ENCODE measurements at regions not wholly inside any gene's neighbourhood (a gene's known extent, or its start where the extent isn't known, plus 50 kb on each side); places are given as distances from the start of the nearest gene placed in this dataset.

DNA sequence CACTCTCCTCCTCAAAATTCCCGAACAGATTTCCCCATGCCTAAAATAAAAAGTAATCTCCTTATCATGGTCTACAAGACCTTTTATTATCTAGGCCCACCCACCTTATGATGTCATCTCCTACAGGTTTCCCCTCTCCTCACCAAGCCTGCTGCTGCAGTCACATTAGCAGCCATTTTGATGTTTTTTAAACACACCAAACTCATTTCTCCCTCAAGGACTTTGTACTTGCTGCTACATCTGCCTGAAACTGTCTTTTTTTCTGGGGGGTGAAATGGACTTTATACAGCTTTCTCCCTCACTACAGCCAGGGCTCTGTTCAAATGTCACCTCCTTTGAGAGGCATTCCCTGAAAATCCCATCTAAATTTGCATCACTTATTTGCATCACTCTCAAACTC, 90.2 kb upstream of the TAB3 start:
- H3K27me3 ChIP-seq (ENCODE audit: control insufficient read depth, insufficient read depth, low read length): no peaks in the 10 kb centered on the region

DNA sequence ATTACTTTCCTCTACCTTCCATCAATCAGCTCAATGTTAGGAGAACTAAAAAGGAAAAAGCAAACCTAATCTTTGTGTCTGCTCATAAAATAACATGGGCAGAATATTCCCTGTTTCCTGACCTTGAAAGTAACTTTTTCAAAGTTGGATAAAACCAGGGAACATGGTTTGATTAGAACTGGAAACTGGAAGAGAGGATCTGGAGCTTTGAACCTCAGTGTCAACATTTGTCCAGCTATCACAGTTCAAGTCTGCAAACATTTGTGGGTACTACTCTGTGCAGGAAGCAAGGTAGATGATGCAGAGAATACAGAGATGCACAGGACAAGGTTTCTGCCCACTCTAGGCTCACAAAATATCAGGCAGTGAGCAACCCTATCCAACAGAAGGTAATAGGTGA, 86.4 kb upstream of the TAB3 start:
- H3K4me3 ChIP-seq (ENCODE audit: low read length): no peak overlapping the region
- no peak overlapping the region for H3K9ac ChIP-seq (ENCODE audit: low read depth, low read length)
- H3K9me3 ChIP-seq (replicated peaks; ENCODE audit: low read length): no peaks in the 10 kb centered on the region
- H3K4me2 ChIP-seq (ENCODE audit: low read length): no peak overlapping the region
- H3K27me3 ChIP-seq (ENCODE audit: control insufficient read depth, insufficient read depth, low read length): no peaks in the 10 kb centered on the region
- no peaks in the 10 kb centered on the region for H3K36me3 ChIP-seq (ENCODE audit: insufficient read depth, low read length)
- no peaks in the 10 kb centered on the region for H3K4me1 ChIP-seq (ENCODE audit: control insufficient read depth, insufficient read depth, low read length)

More for the DNA sequence above, 90.2 kb upstream of the TAB3 start:
- Histone ChIP-seq H3K4me3 (ENCODE audit: low read length) (no peak overlapping the region), H3K36me3 (ENCODE audit: insufficient read depth, low read length) (no peaks in the 10 kb centered on the region), H3K4me1 (ENCODE audit: control insufficient read depth, insufficient read depth, low read length) (no peaks in the 10 kb centered on the region), H3K9ac (ENCODE audit: low read depth, low read length) (no peak overlapping the region), H3K4me2 (ENCODE audit: low read length) (no peak overlapping the region), H3K9me3 (replicated peaks; ENCODE audit: low read length) (no peaks in the 10 kb centered on the region)

DNA sequence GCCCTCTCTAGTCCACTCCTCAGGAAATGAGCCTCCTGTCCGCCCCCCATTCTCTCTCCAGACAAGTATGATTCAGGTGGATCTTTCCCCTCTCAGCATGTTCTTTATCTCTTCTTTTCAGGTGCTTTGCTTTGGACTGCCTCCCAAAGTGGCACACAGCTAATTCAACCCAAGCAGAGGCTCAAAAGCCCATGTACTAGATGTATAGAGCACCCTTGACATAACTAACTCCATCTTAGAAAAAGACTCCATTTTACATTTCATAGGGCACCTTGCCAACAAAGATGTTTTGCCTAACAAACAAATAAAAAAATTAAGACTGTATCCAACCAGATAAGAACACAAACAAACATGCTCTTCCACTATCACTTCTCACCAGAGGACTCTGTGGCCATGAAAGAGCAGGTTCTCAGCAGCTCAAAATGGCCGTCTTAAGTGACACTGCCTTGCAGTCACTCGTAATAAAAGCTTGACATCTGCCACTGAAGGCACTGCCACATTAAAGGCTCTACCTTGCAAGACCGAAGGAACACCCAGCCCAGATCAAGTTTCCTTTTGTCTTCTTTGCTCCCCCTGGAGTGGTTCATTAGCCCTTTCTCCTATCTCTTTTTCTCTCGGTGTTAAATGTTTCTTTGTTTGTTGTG, 84.9 kb upstream of the TAB3 start:
- H3K9ac ChIP-seq (ENCODE audit: low read depth, low read length): no peak overlapping the region
- H3K4me1 ChIP-seq (ENCODE audit: control insufficient read depth, insufficient read depth, low read length): no peaks in the 10 kb centered on the region
- no peaks in the 10 kb centered on the region for H3K36me3 ChIP-seq (ENCODE audit: insufficient read depth, low read length)
- H3K9me3 ChIP-seq (replicated peaks; ENCODE audit: low read length): no peaks in the 10 kb centered on the region
- H3K4me2 ChIP-seq (ENCODE audit: low read length): no peak overlapping the region
- H3K27me3 ChIP-seq (ENCODE audit: control insufficient read depth, insufficient read depth, low read length): no peaks in the 10 kb centered on the region
- no peak overlapping the region for H3K4me3 ChIP-seq (ENCODE audit: low read length)

GRCh38 chrX:30971774-30972603, 82.9 kb upstream of the TAB3 start:
- Histone ChIP-seq H3K9ac (ENCODE audit: low read depth, low read length) (peak overlapping the region; percentile 62), H3K4me2 (ENCODE audit: low read length) (peak overlapping the region; percentile 83), H3K4me3 (ENCODE audit: low read length) (peak overlapping the region; percentile 63), H3K9me3 (replicated peaks; ENCODE audit: low read length) (no peaks in the 10 kb centered on the region), H3K27me3 (ENCODE audit: control insufficient read depth, insufficient read depth, low read length) (no peaks in the 10 kb centered on the region), H3K36me3 (ENCODE audit: insufficient read depth, low read length) (no peaks in the 10 kb centered on the region), H3K4me1 (ENCODE audit: control insufficient read depth, insufficient read depth, low read length) (no peaks in the 10 kb centered on the region)

GRCh38 chrX:30967516-30967915, 78.5 kb upstream of the TAB3 start:
- H3K9me3 ChIP-seq (replicated peaks; ENCODE audit: low read length): no peaks in the 10 kb centered on the region
- no peaks in the 10 kb centered on the region for H3K4me1 ChIP-seq (ENCODE audit: control insufficient read depth, insufficient read depth, low read length)
- H3K9ac ChIP-seq (ENCODE audit: low read depth, low read length): no peak overlapping the region
- H3K4me3 ChIP-seq (ENCODE audit: low read length): no peak overlapping the region
- H3K4me2 ChIP-seq (ENCODE audit: low read length): no peak overlapping the region
- H3K27me3 ChIP-seq (ENCODE audit: control insufficient read depth, insufficient read depth, low read length): no peaks in the 10 kb centered on the region
- no peaks in the 10 kb centered on the region for H3K36me3 ChIP-seq (ENCODE audit: insufficient read depth, low read length)

DNA sequence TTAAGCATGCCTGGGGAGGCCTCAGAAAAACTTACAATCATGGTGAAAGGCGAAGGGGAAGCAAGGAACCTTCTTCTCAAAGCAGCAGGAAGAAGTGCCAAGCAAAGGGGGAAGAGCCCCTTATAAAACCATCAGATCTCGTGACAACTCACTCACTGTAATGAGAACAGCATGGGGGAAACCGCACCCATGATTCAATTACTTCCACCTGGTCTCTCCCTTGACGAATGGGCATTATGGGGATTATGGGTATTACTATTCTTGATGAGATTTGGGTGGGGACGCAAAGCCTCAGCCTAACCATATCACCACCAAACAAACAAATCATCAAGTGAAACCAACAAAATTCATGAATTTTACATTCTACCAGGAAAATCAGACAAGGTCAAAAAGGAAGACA, 76.7 kb upstream of the TAB3 start:
- Histone ChIP-seq H3K4me1 (ENCODE audit: control insufficient read depth, insufficient read depth, low read length) (no peaks in the 10 kb centered on the region), H3K36me3 (ENCODE audit: insufficient read depth, low read length) (no peaks in the 10 kb centered on the region), H3K9me3 (replicated peaks; ENCODE audit: low read length) (no peaks in the 10 kb centered on the region), H3K4me2 (ENCODE audit: low read length) (no peak overlapping the region), H3K9ac (ENCODE audit: low read depth, low read length) (no peak overlapping the region), H3K4me3 (ENCODE audit: low read length) (no peak overlapping the region), H3K27me3 (ENCODE audit: control insufficient read depth, insufficient read depth, low read length) (no peaks in the 10 kb centered on the region)

GRCh38 chrX:30961387-30962174, 72.5 kb upstream of the TAB3 start:
- Histone ChIP-seq H3K9me3 (replicated peaks; ENCODE audit: low read length) (no peaks in the 10 kb centered on the region), H3K36me3 (ENCODE audit: insufficient read depth, low read length) (no peaks in the 10 kb centered on the region), H3K4me1 (ENCODE audit: control insufficient read depth, insufficient read depth, low read length) (no peaks in the 10 kb centered on the region), H3K4me3 (ENCODE audit: low read length) (no peak overlapping the region), H3K4me2 (ENCODE audit: low read length) (no peak overlapping the region), H3K27me3 (ENCODE audit: control insufficient read depth, insufficient read depth, low read length) (no peaks in the 10 kb centered on the region), H3K9ac (ENCODE audit: low read depth, low read length) (no peak overlapping the region)

- Histone ChIP-seq H3K9ac (ENCODE audit: low read depth, low read length) (no peak overlapping the region), H3K36me3 (ENCODE audit: insufficient read depth, low read length) (no peaks in the 10 kb centered on the region), H3K4me2 (ENCODE audit: low read length) (no peak overlapping the region), H3K4me1 (ENCODE audit: control insufficient read depth, insufficient read depth, low read length) (no peaks in the 10 kb centered on the region), H3K27me3 (ENCODE audit: control insufficient read depth, insufficient read depth, low read length) (no peaks in the 10 kb centered on the region), H3K4me3 (ENCODE audit: low read length) (no peak overlapping the region), H3K9me3 (replicated peaks; ENCODE audit: low read length) (no peaks in the 10 kb centered on the region)
Observed at GRCh38 chrX:30957753-30958152, 68.7 kb upstream of the TAB3 start.

DNA sequence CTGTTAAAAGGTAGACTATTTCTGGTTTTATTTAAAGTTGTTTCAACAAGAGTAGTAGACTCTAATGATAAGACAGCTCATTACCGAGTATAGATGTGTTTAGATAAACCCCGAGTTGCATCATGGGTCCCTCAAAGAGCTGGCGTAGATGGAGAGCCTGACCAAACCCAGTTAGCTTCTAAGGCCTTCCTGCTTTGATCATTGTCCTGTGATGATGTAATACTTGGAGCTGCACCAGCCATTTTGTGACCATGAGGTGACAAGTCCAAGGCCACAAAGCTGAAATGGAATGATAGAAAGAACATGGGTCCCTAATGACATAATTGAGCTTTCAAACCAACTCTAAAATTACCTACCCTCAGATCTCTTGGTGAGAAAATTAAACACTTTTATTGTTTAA, 66.6 kb upstream of the TAB3 start:
- Histone ChIP-seq H3K27me3 (ENCODE audit: control insufficient read depth, insufficient read depth, low read length) (no peaks in the 10 kb centered on the region), H3K36me3 (ENCODE audit: insufficient read depth, low read length) (no peaks in the 10 kb centered on the region), H3K4me2 (ENCODE audit: low read length) (no peak overlapping the region), H3K9me3 (replicated peaks; ENCODE audit: low read length) (no peaks in the 10 kb centered on the region), H3K4me3 (ENCODE audit: low read length) (no peak overlapping the region), H3K4me1 (ENCODE audit: control insufficient read depth, insufficient read depth, low read length) (no peaks in the 10 kb centered on the region), H3K9ac (ENCODE audit: low read depth, low read length) (no peak overlapping the region)

DNA sequence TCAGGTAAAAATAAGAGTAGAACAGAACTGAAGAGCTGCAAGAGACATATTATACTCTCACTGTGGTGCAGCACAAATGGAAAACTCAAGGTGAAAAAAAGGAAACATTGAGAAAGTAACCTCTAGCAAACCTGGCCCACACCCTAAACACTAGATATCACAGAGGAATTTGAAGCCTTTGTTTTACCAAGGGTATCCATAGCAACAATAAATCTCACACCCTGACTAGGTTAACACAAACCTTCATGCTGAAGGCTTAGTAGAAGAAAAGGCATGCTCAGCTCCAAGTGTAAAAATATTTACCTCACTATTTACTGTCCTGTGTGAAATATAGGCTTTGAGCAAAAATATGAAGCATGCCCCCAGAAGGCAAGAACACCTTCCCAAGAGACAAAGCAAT, 61.9 kb upstream of the TAB3 start:
- no peaks in the 10 kb centered on the region for H3K27me3 ChIP-seq (ENCODE audit: control insufficient read depth, insufficient read depth, low read length)
- H3K4me2 ChIP-seq (ENCODE audit: low read length): no peak overlapping the region
- no peak overlapping the region for H3K9ac ChIP-seq (ENCODE audit: low read depth, low read length)
- H3K36me3 ChIP-seq (ENCODE audit: insufficient read depth, low read length): no peaks in the 10 kb centered on the region
- H3K9me3 ChIP-seq (replicated peaks; ENCODE audit: low read length): no peaks in the 10 kb centered on the region
- H3K4me3 ChIP-seq (ENCODE audit: low read length): no peak overlapping the region
- H3K4me1 ChIP-seq (ENCODE audit: control insufficient read depth, insufficient read depth, low read length): no peaks in the 10 kb centered on the region

DNA sequence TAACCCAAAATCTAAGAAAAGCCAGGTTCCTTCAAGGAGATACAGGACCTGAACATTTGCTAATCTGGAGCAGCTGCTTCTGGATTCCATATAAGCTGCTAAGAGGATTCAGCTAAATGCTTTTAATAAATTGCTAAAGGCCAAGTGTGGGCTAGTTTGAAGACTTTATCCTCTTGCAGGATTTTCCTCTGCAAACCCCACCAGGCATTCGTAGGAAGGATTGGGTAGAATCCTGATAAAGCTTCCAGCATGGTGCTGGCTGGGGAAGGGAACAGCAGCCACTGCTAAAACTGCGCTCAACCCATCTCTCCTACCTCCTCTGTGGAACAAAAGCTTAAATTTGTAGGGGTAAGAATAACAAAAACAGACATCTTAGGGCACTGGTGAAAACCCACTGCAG, 61.3 kb upstream of the TAB3 start:
- no peaks in the 10 kb centered on the region for H3K4me1 ChIP-seq (ENCODE audit: control insufficient read depth, insufficient read depth, low read length)
- H3K27me3 ChIP-seq (ENCODE audit: control insufficient read depth, insufficient read depth, low read length): no peaks in the 10 kb centered on the region
- H3K9me3 ChIP-seq (replicated peaks; ENCODE audit: low read length): no peaks in the 10 kb centered on the region
- no peaks in the 10 kb centered on the region for H3K36me3 ChIP-seq (ENCODE audit: insufficient read depth, low read length)
- H3K4me3 ChIP-seq (ENCODE audit: low read length): no peak overlapping the region
- no peak overlapping the region for H3K9ac ChIP-seq (ENCODE audit: low read depth, low read length)
- no peak overlapping the region for H3K4me2 ChIP-seq (ENCODE audit: low read length)

Measured in skeletal muscle satellite cell (primary cell).